ENCODE measurements at regions not wholly inside any gene's neighbourhood (a gene's known extent, or its start where the extent isn't known, plus 50 kb on each side); places are given as distances from the start of the nearest gene placed in this dataset.
"Not testable (repeated sequence)": the region's sequence is repeated elsewhere in the genome, so short reads cannot be mapped to it uniquely, and the experiment has no call there.

GRCh38 chr2:111503844-111504570, 380.0 kb downstream of the ANAPC1 start:
- not testable (repeated sequence) for DNase-seq (ENCODE audit: low read depth)

GRCh38 chr2:111504571-111504942, 379.4 kb downstream of the ANAPC1 start:
- not testable (repeated sequence) for DNase-seq (ENCODE audit: low read depth)

- DNase-seq (ENCODE audit: low read depth), result not testable (repeated sequence)
Measured at GRCh38 chr2:111505267-111505666, 378.7 kb downstream of the ANAPC1 start.

- DNase-seq (ENCODE audit: low read depth), result not testable (repeated sequence)
Measured at GRCh38 chr2:111506936-111507335, 377.1 kb downstream of the ANAPC1 start.

- DNase-seq (ENCODE audit: low read depth), result not testable (repeated sequence)
Measured at GRCh38 chr2:111509225-111509869, 374.6 kb downstream of the ANAPC1 start.

GRCh38 chr2:111510384-111510783, 373.6 kb downstream of the ANAPC1 start:
- DNase-seq (ENCODE audit: low read depth), result not testable (repeated sequence)

GRCh38 chr2:111511062-111511461, 372.9 kb downstream of the ANAPC1 start:
- not testable (repeated sequence) for DNase-seq (ENCODE audit: low read depth)

- not testable (repeated sequence) for DNase-seq (ENCODE audit: low read depth)
Measured at GRCh38 chr2:111512378-111512777, 371.6 kb downstream of the ANAPC1 start.

GRCh38 chr2:111514138-111514537, 369.9 kb downstream of the ANAPC1 start:
- not testable (repeated sequence) for DNase-seq (ENCODE audit: low read depth)

GRCh38 chr2:111517050-111517720, 366.8 kb downstream of the ANAPC1 start:
- not testable (repeated sequence) for DNase-seq (ENCODE audit: low read depth)

- DNase-seq (ENCODE audit: low read depth), result not testable (repeated sequence)
Measured at GRCh38 chr2:111517721-111518053, 366.3 kb downstream of the ANAPC1 start.

- DNase-seq (ENCODE audit: low read depth), result no peak
Measured at GRCh38 chr2:111519071-111519470, 364.9 kb downstream of the ANAPC1 start.

- peak; percentile 22 for DNase-seq (ENCODE audit: low read depth)
Measured at GRCh38 chr2:111522231-111522768, 361.7 kb downstream of the ANAPC1 start.

- DNase-seq (ENCODE audit: low read depth), result no peak
Measured at GRCh38 chr2:111523009-111523408, 361.0 kb downstream of the ANAPC1 start.

GRCh38 chr2:111525026-111525425, 359.0 kb downstream of the ANAPC1 start:
- DNase-seq (ENCODE audit: low read depth), result not testable (repeated sequence)

GRCh38 chr2:111526041-111526639, 357.9 kb downstream of the ANAPC1 start:
- not testable (repeated sequence) for DNase-seq (ENCODE audit: low read depth)

- not testable (repeated sequence) for DNase-seq (ENCODE audit: low read depth)
Measured at GRCh38 chr2:111527707-111528400, 356.1 kb downstream of the ANAPC1 start.

GRCh38 chr2:111529022-111529421, 355.0 kb downstream of the ANAPC1 start:
- DNase-seq (ENCODE audit: low read depth), result not testable (repeated sequence)

GRCh38 chr2:111530239-111530965, 353.6 kb downstream of the ANAPC1 start:
- not testable (repeated sequence) for DNase-seq (ENCODE audit: low read depth)

GRCh38 chr2:111532682-111533556, 351.1 kb downstream of the ANAPC1 start:
- not testable (repeated sequence) for DNase-seq (ENCODE audit: low read depth)

Data from stromal cell of bone marrow (primary cell).